ENCODE measurements at regions not wholly inside any gene's neighbourhood (a gene's known extent, or its start where the extent isn't known, plus 50 kb on each side); places are given as distances from the start of the nearest gene placed in this dataset.

- dilution Hi-C loops (cut with MboI; ENCODE audit: extremely low pct_ligation_motif_present, low sequenced_read_pairs): no loop called here
Measured at GRCh38 chr1:213439703-213440102, 388.7 kb downstream of the RPS6KC1 start.

GRCh38 chr1:213440766-213441165, 389.7 kb downstream of the RPS6KC1 start:
- H4K20me1 ChIP-seq (ENCODE audit: control insufficient read depth, extremely low read depth, insufficient read depth, low read length): no peaks in the 10 kb centered on the region
- peaks cover 17% of the 10 kb centered on the region for H3K4me1 ChIP-seq (ENCODE audit: control insufficient read depth, extremely low read depth, insufficient read depth, low read length)
- no peak overlapping the region for H2AFZ ChIP-seq (ENCODE audit: control insufficient read depth, low read length)
- no peaks in the 10 kb centered on the region for H3K9me3 ChIP-seq (ENCODE audit: control insufficient read depth, low read depth, low read length)
- H3K4me2 ChIP-seq (ENCODE audit: control insufficient read depth, extremely low read depth, insufficient read depth, low read depth, low read length): no peak overlapping the region
- no peak overlapping the region for H3K27ac ChIP-seq (ENCODE audit: control insufficient read depth, insufficient read depth, low read length)
- TF ChIP-seq CTCF (optimal IDR thresholded peaks at IDR 0.05 in 1 of 3, IDR thresholded peaks at IDR 0.05 in 1 of 3, conservative IDR thresholded peaks at IDR 0.05 in 1 of 3; ENCODE audit: extremely low read depth in 1 of 3, insufficient read depth in 2 of 3, low read length in 3 of 3) (no peak), EZH2 (IDR thresholded peaks at IDR 0.05; ENCODE audit: low read length) (no peak)
- dilution Hi-C loops (cut with MboI; ENCODE audit: extremely low pct_ligation_motif_present, low sequenced_read_pairs): no loop called here
- H3K4me3 ChIP-seq (ENCODE audit: control insufficient read depth in 2 of 3, extremely low read depth in 1 of 3, insufficient read depth in 2 of 3, low read depth in 1 of 3, low read length in 3 of 3): no peak overlapping the region
- DNase-seq (ENCODE audit: low read depth, low spot score) (no peak), FAIRE-seq (no peak)
- no peaks in the 10 kb centered on the region for H3K36me3 ChIP-seq (ENCODE audit: control insufficient read depth in 2 of 2, extremely low read depth in 1 of 2, insufficient read depth in 2 of 2, low read length in 2 of 2)
- H3K9ac ChIP-seq (ENCODE audit: control insufficient read depth, extremely low read depth, insufficient read depth, low read length): no peak overlapping the region
- no peaks in the 10 kb centered on the region for H3K27me3 ChIP-seq (ENCODE audit: control insufficient read depth, extremely low read depth, insufficient read depth, low read length)
- no peaks in the 10 kb centered on the region for H3K9me1 ChIP-seq (ENCODE audit: control insufficient read depth, extremely low read depth, insufficient read depth, low read length)
- no peaks in the 10 kb centered on the region for H3K79me2 ChIP-seq (ENCODE audit: control insufficient read depth, insufficient read depth, low read length)

More at GRCh38 chr1:213439703-213440102, 388.7 kb downstream of the RPS6KC1 start:
- no peak overlapping the region for H2AFZ ChIP-seq (ENCODE audit: control insufficient read depth, low read length)
- H3K4me2 ChIP-seq (ENCODE audit: control insufficient read depth, extremely low read depth, insufficient read depth, low read depth, low read length): peak overlapping the region; percentile 8
- FAIRE-seq (no peak), DNase-seq (ENCODE audit: low read depth, low spot score) (no peak)
- H3K27me3 ChIP-seq (ENCODE audit: control insufficient read depth, extremely low read depth, insufficient read depth, low read length): no peaks in the 10 kb centered on the region
- H3K9me1 ChIP-seq (ENCODE audit: control insufficient read depth, extremely low read depth, insufficient read depth, low read length): no peaks in the 10 kb centered on the region
- no peaks in the 10 kb centered on the region for H4K20me1 ChIP-seq (ENCODE audit: control insufficient read depth, extremely low read depth, insufficient read depth, low read length)
- H3K9ac ChIP-seq (ENCODE audit: control insufficient read depth, extremely low read depth, insufficient read depth, low read length): no peak overlapping the region
- TF ChIP-seq CTCF (optimal IDR thresholded peaks at IDR 0.05 in 1 of 3, IDR thresholded peaks at IDR 0.05 in 1 of 3, conservative IDR thresholded peaks at IDR 0.05 in 1 of 3; ENCODE audit: extremely low read depth in 1 of 3, insufficient read depth in 2 of 3, low read length in 3 of 3) (no peak), EZH2 (IDR thresholded peaks at IDR 0.05; ENCODE audit: low read length) (no peak)
- H3K9me3 ChIP-seq (ENCODE audit: control insufficient read depth, low read depth, low read length): no peaks in the 10 kb centered on the region
- peaks cover 17% of the 10 kb centered on the region for H3K4me1 ChIP-seq (ENCODE audit: control insufficient read depth, extremely low read depth, insufficient read depth, low read length)
- H3K4me3 ChIP-seq (ENCODE audit: control insufficient read depth in 2 of 3, extremely low read depth in 1 of 3, insufficient read depth in 2 of 3, low read depth in 1 of 3, low read length in 3 of 3): no peak overlapping the region
- no peaks in the 10 kb centered on the region for H3K79me2 ChIP-seq (ENCODE audit: control insufficient read depth, insufficient read depth, low read length)
- H3K27ac ChIP-seq (ENCODE audit: control insufficient read depth, insufficient read depth, low read length): no peak overlapping the region
- H3K36me3 ChIP-seq (ENCODE audit: control insufficient read depth in 2 of 2, extremely low read depth in 1 of 2, insufficient read depth in 2 of 2, low read length in 2 of 2): no peaks in the 10 kb centered on the region
